ENCODE measurements at regions not wholly inside any gene's neighbourhood (a gene's known extent, or its start where the extent isn't known, plus 50 kb on each side); places are given as distances from the start of the nearest gene placed in this dataset.

- DNase-seq, result no peak
These were observed 60.9 kb upstream of the CHRM2 start for GRCh38 chr7:136807598-136807997.

- DNase-seq, result no peak
These were observed 65.4 kb upstream of the CHRM2 start for GRCh38 chr7:136803028-136803427.

GRCh38 chr7:136783934-136784333, 84.5 kb upstream of the CHRM2 start:
- DNase-seq, result no peak

GRCh38 chr7:136741941-136742340, 126.5 kb upstream of the CHRM2 start:
- no peak for DNase-seq

- no peak for DNase-seq
These were observed 139.5 kb upstream of the CHRM2 start for GRCh38 chr7:136728945-136729344.

GRCh38 chr7:136726460-136726859, 142.0 kb upstream of the CHRM2 start:
- DNase-seq, result no peak

GRCh38 chr7:136717910-136718557, 150.4 kb upstream of the CHRM2 start:
- DNase-seq, result no peak

- DNase-seq, result no peak
These were observed 154.4 kb upstream of the CHRM2 start for GRCh38 chr7:136714062-136714461.

- no peak for DNase-seq
These were observed 157.7 kb upstream of the CHRM2 start for GRCh38 chr7:136710751-136711150.

- DNase-seq, result no peak
These were observed 158.6 kb upstream of the CHRM2 start for GRCh38 chr7:136709876-136710275.

GRCh38 chr7:136702913-136703312, 165.5 kb upstream of the CHRM2 start:
- no peak for DNase-seq

- no peak for DNase-seq
These were observed 169.5 kb upstream of the CHRM2 start for GRCh38 chr7:136698977-136699376.

- no peak for DNase-seq
These were observed 170.2 kb upstream of the CHRM2 start for GRCh38 chr7:136698231-136698630.

- DNase-seq, result no peak
These were observed 171.2 kb upstream of the CHRM2 start for GRCh38 chr7:136697271-136697670.

GRCh38 chr7:136693166-136694119, 175.0 kb upstream of the CHRM2 start:
- no peak for DNase-seq

- DNase-seq, result no peak
These were observed 176.2 kb upstream of the CHRM2 start for GRCh38 chr7:136692221-136692620.

- no peak for DNase-seq
These were observed 179.9 kb upstream of the CHRM2 start for GRCh38 chr7:136688601-136689000.

GRCh38 chr7:136687693-136688322, 180.6 kb upstream of the CHRM2 start:
- DNase-seq, result no peak

GRCh38 chr7:136685501-136686173, 182.8 kb upstream of the CHRM2 start:
- no peak for DNase-seq

GRCh38 chr7:136677471-136678365, 190.7 kb upstream of the CHRM2 start:
- no peak for DNase-seq

- DNase-seq, result no peak
These were observed 200.9 kb upstream of the CHRM2 start for GRCh38 chr7:136667584-136667983.

GRCh38 chr7:136665878-136666509, 202.5 kb upstream of the CHRM2 start:
- no peak for DNase-seq
